ENCODE measurements at regions not wholly inside any gene's neighbourhood (a gene's known extent, or its start where the extent isn't known, plus 50 kb on each side); places are given as distances from the start of the nearest gene placed in this dataset.

- no peak for TF ChIP-seq POLR2A (IDR thresholded peaks at IDR 0.05)
- no peak for TF ChIP-seq EP300 (IDR thresholded peaks at IDR 0.05)
- TF ChIP-seq, protein P1, sequence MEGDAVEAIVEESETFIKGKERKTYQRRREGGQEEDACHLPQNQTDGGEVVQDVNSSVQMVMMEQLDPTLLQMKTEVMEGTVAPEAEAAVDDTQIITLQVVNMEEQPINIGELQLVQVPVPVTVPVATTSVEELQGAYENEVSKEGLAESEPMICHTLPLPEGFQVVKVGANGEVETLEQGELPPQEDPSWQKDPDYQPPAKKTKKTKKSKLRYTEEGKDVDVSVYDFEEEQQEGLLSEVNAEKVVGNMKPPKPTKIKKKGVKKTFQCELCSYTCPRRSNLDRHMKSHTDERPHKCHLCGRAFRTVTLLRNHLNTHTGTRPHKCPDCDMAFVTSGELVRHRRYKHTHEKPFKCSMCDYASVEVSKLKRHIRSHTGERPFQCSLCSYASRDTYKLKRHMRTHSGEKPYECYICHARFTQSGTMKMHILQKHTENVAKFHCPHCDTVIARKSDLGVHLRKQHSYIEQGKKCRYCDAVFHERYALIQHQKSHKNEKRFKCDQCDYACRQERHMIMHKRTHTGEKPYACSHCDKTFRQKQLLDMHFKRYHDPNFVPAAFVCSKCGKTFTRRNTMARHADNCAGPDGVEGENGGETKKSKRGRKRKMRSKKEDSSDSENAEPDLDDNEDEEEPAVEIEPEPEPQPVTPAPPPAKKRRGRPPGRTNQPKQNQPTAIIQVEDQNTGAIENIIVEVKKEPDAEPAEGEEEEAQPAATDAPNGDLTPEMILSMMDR (IDR thresholded peaks at IDR 0.05) = peak in 2 of 7 experiments; percentile 9 to 34
- TF ChIP-seq POLR2AphosphoS5 (IDR thresholded peaks at IDR 0.05) = no peak
- 11 to 42% (median 19%) methylated on average over 1 of the region's 1 CpG for WGBS, 5 donors
- H3K9me3 ChIP-seq = no peaks in the 10 kb centered on the region
- no peak overlapping the region for H3K4me3 ChIP-seq
- intact Hi-C loops (cut with DNase I; ENCODE audit: low total_unique reads) = no loop called here
- H3K27ac ChIP-seq = no peak overlapping the region
- no peaks in the 10 kb centered on the region for H3K36me3 ChIP-seq
- H3K4me1 ChIP-seq = no peaks in the 10 kb centered on the region
- DNase-seq = peak in 1 of 2 donors; percentile 71
- H3K27me3 ChIP-seq = no peaks in the 10 kb centered on the region
These were observed 161.3 kb downstream of the RPL10L start for GRCh38 chr14:46490238-46490685.

GRCh38 chr14:46488374-46488773 lies 163.2 kb downstream of the RPL10L start:
- 87 to 91% (median 89%) methylated on average over 5 of the region's 5 CpGs for WGBS, 5 donors
- Histone ChIP-seq H3K4me1 (no peaks in the 10 kb centered on the region), H3K36me3 (no peaks in the 10 kb centered on the region), H3K27ac (no peak overlapping the region), H3K9me3 (no peaks in the 10 kb centered on the region), H3K27me3 (no peaks in the 10 kb centered on the region), H3K4me3 (no peak overlapping the region)
- intact Hi-C loops (cut with DNase I; ENCODE audit: low total_unique reads) = no loop called here
- TF ChIP-seq EP300 (IDR thresholded peaks at IDR 0.05) (no peak), POLR2A (IDR thresholded peaks at IDR 0.05) (no peak), POLR2AphosphoS5 (IDR thresholded peaks at IDR 0.05) (no peak)
- TF ChIP-seq, protein P1 (IDR thresholded peaks at IDR 0.05) = no peak
- no peak for DNase-seq

DNA sequence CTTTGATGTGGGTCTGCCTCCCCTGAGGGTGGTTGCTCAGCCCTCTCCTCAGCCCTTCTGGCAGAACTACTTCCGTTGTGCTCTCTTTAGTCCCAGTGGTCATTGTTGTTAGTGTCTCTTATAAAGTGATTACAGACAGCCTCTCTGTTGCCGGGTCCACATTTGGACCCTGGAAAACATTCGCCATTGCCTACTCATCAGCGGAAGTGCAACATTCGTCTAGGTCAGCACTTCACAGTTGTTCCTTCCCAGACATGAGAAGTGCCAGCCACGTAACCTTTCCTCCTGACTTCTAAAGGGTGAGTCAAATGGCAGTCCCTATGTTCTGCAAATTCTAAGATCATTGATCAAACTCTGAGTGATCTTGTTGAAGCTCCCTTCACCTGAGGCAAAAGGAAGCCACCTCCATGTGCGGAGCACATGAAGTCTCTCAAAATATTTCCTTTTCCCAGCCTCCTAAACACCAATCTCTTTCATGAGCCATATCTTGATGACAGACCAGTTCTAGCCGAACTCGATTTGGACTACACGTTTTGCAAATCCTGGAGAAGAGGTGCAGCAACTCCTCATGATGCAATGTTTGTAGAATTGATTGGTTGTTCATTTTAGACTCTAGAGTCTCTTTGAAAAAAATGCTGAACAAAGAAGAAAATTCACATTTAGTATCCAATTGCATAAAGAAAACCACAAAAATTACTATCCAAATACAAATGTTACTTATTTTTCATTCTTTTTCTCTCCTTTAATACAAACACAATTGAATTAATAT lies 163.8 kb downstream of the RPL10L start:
- H3K4me1 ChIP-seq = no peaks in the 10 kb centered on the region
- H3K9me3 ChIP-seq = no peaks in the 10 kb centered on the region
- intact Hi-C loops (cut with DNase I; ENCODE audit: low total_unique reads) = no loop called here
- H3K36me3 ChIP-seq = no peaks in the 10 kb centered on the region
- H3K27me3 ChIP-seq = no peaks in the 10 kb centered on the region
- DNase-seq = no peak
- no peak overlapping the region for H3K27ac ChIP-seq
- TF ChIP-seq POLR2AphosphoS5 (IDR thresholded peaks at IDR 0.05) (no peak), EP300 (IDR thresholded peaks at IDR 0.05) (no peak), POLR2A (IDR thresholded peaks at IDR 0.05) (no peak)
- TF ChIP-seq, protein P1 (IDR thresholded peaks at IDR 0.05) = no peak
- 87 to 93% (median 91%) methylated on average over 10 of the region's 10 CpGs for WGBS, 5 donors
- no peak overlapping the region for H3K4me3 ChIP-seq

GRCh38 chr14:46482200-46482599 lies 169.4 kb downstream of the RPL10L start:
- H3K4me3 ChIP-seq = no peak overlapping the region

More at GRCh38 chr14:46482200-46482599, 169.4 kb downstream of the RPL10L start:
- Histone ChIP-seq H3K9me3 (no peaks in the 10 kb centered on the region), H3K27ac (no peak overlapping the region), H3K27me3 (no peaks in the 10 kb centered on the region), H3K36me3 (no peaks in the 10 kb centered on the region), H3K4me1 (no peaks in the 10 kb centered on the region)
- DNase-seq = no peak
- intact Hi-C loops (cut with DNase I; ENCODE audit: low total_unique reads) = no loop called here
- TF ChIP-seq, protein P1 (IDR thresholded peaks at IDR 0.05) = no peak
- TF ChIP-seq EP300 (IDR thresholded peaks at IDR 0.05) (no peak), POLR2A (IDR thresholded peaks at IDR 0.05) (no peak), POLR2AphosphoS5 (IDR thresholded peaks at IDR 0.05) (no peak)
